ENCODE measurements at regions not wholly inside any gene's neighbourhood (a gene's known extent, or its start where the extent isn't known, plus 50 kb on each side); places are given as distances from the start of the nearest gene placed in this dataset.

GRCh38 chr5:16311666-16312065 lies 132.1 kb upstream of the MARCHF11 start:
- TF ChIP-seq RXRA (IDR thresholded peaks at IDR 0.05; ENCODE audit: insufficient read depth, low read depth, low read length) (no peak), POU5F1 (IDR thresholded peaks at IDR 0.05; ENCODE audit: low read depth, low read length) (no peak), CHD2 (IDR thresholded peaks at IDR 0.05; ENCODE audit: low read length) (no peak), MAX (IDR thresholded peaks at IDR 0.05) (no peak), POLR2AphosphoS5 (IDR thresholded peaks at IDR 0.05; ENCODE audit: low read depth, low read length) (no peak), ZNF274 (IDR thresholded peaks at IDR 0.05; ENCODE audit: borderline replicate concordance, extremely low read depth, low read length) (no peak), CTCF (IDR thresholded peaks at IDR 0.05; ENCODE audit: control extremely low read depth in 1 of 3, insufficient read depth in 1 of 3, low read depth in 1 of 3, low read length in 3 of 3) (no peak), RAD21 (IDR thresholded peaks at IDR 0.05 in 1 of 2, conservative IDR thresholded peaks at IDR 0.05 in 1 of 2; ENCODE audit: low read depth in 2 of 2, low read length in 2 of 2) (no peak), EP300 (IDR thresholded peaks at IDR 0.05; ENCODE audit: borderline replicate concordance in 1 of 2, low read depth in 2 of 2, low read length in 2 of 2) (no peak)
